Hematopoietic multipotent progenitor cell treated with erythropoietin and hydrocortisone succinate and interleukin-3 and kit ligand, for 8 days (in vitro differentiated cells): ENCODE measurements at regions not wholly inside any gene's neighbourhood (a gene's known extent, or its start where the extent isn't known, plus 50 kb on each side); places are given as distances from the start of the nearest gene placed in this dataset.
A peak's percentile ranks its signal among the peaks of the same experiment; 100 is the strongest.

Experiments used
- DNase-seq: peaks from one replicate; pipeline ENCODE4 v3.0.0-alpha.2; 2015

GRCh38 chr2:174667250-174667860, 69.8 kb upstream of the WIPF1 start:
- DNase-seq, result peak; percentile 43

GRCh38 chr2:174666845-174667244, 69.2 kb upstream of the WIPF1 start:
- DNase-seq, result peak; percentile 14

- no peak for DNase-seq
These were observed 68.7 kb upstream of the WIPF1 start for GRCh38 chr2:174666312-174666711.

- DNase-seq, result no peak
These were observed 66.6 kb upstream of the WIPF1 start for GRCh38 chr2:174664084-174664759.

GRCh38 chr2:174663550-174663949, 65.9 kb upstream of the WIPF1 start:
- DNase-seq, result no peak

GRCh38 chr2:174662859-174663258, 65.3 kb upstream of the WIPF1 start:
- DNase-seq, result no peak

- no peak for DNase-seq
These were observed 64.9 kb upstream of the WIPF1 start for GRCh38 chr2:174662459-174662858.

- DNase-seq, result no peak
These were observed 63.5 kb upstream of the WIPF1 start for GRCh38 chr2:174660984-174661675.

- no peak for DNase-seq
These were observed 61.7 kb upstream of the WIPF1 start for GRCh38 chr2:174659069-174659900.

- DNase-seq, result no peak
These were observed 59.1 kb upstream of the WIPF1 start for GRCh38 chr2:174656676-174657176.

GRCh38 chr2:174656035-174656434, 58.4 kb upstream of the WIPF1 start:
- no peak for DNase-seq

- no peak for DNase-seq
These were observed 56.9 kb upstream of the WIPF1 start for GRCh38 chr2:174654419-174654941.

GRCh38 chr2:174648896-174649295, 51.3 kb upstream of the WIPF1 start:
- DNase-seq, result no peak
